ENCODE measurements at regions not wholly inside any gene's neighbourhood (a gene's known extent, or its start where the extent isn't known, plus 50 kb on each side); places are given as distances from the start of the nearest gene placed in this dataset.
"Not testable (repeated sequence)": the region's sequence is repeated elsewhere in the genome, so short reads cannot be mapped to it uniquely, and the experiment has no call there.

- WGBS (ENCODE audit: insufficient coverage, insufficient read length) = no CpG with 5 or more reads among the region's 3 CpGs
- Histone ChIP-seq H3K36me3 (ENCODE audit: control insufficient read depth, insufficient read depth, low read length) (no peaks in the 10 kb centered on the region), H3K27me3 (ENCODE audit: control insufficient read depth, insufficient read depth, low read length) (no peaks in the 10 kb centered on the region), H3K4me1 (ENCODE audit: control insufficient read depth, insufficient read depth, low read length) (no peaks in the 10 kb centered on the region), H3K4me3 (ENCODE audit: low read length) (no peak overlapping the region), H3K9me3 (ENCODE audit: control insufficient read depth, insufficient read depth, low read length) (no peaks in the 10 kb centered on the region), H3K27ac (ENCODE audit: low read length) (no peak overlapping the region)
- DNase-seq (ENCODE audit: low read depth, low spot score) = no peak
Measured at GRCh38 chrX:65925592-65925991, 114.3 kb downstream of the VSIG4 start.

- no CpG with 5 or more reads among the region's 3 CpGs for WGBS (ENCODE audit: insufficient coverage, insufficient read length)
- Histone ChIP-seq H3K27ac (ENCODE audit: low read length) (no peak overlapping the region), H3K9me3 (ENCODE audit: control insufficient read depth, insufficient read depth, low read length) (no peaks in the 10 kb centered on the region), H3K4me1 (ENCODE audit: control insufficient read depth, insufficient read depth, low read length) (no peaks in the 10 kb centered on the region), H3K4me3 (ENCODE audit: low read length) (no peak overlapping the region), H3K27me3 (ENCODE audit: control insufficient read depth, insufficient read depth, low read length) (no peaks in the 10 kb centered on the region), H3K36me3 (ENCODE audit: control insufficient read depth, insufficient read depth, low read length) (no peaks in the 10 kb centered on the region)
- no peak for DNase-seq (ENCODE audit: low read depth, low spot score)
Measured at GRCh38 chrX:65925005-65925404, 114.9 kb downstream of the VSIG4 start.

DNA sequence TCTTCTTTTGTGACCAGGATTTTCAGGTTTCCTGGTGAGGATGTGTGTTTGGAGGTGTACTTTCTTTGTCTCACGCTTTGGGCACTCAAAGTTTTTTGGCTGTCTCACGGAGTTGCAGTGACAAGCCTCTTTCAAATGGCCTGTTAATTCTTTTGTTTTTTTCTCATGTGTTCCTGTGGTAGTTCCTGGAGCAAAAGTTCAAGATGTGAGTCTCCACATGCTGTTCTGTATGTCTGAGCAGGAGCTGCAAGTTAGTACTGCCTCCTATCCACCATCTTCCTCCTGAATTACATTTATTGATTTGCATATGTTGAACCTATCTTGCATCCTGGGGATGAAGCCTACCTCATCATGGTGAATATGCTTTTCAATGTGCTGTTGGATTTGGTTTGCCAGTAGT is 118.5 kb downstream of the VSIG4 start:
- no peaks in the 10 kb centered on the region for H3K36me3 ChIP-seq (ENCODE audit: control insufficient read depth, insufficient read depth, low read length)
- no peaks in the 10 kb centered on the region for H3K9me3 ChIP-seq (ENCODE audit: control insufficient read depth, insufficient read depth, low read length)
- DNase-seq (ENCODE audit: low read depth, low spot score) = no peak
- WGBS (ENCODE audit: insufficient coverage, insufficient read length) = no CpG with 5 or more reads among the region's 2 CpGs
- H3K4me1 ChIP-seq (ENCODE audit: control insufficient read depth, insufficient read depth, low read length) = no peaks in the 10 kb centered on the region
- no peak overlapping the region for H3K4me3 ChIP-seq (ENCODE audit: low read length)
- no peaks in the 10 kb centered on the region for H3K27me3 ChIP-seq (ENCODE audit: control insufficient read depth, insufficient read depth, low read length)
- H3K27ac ChIP-seq (ENCODE audit: low read length) = no peak overlapping the region

GRCh38 chrX:65920620-65921019 is 119.3 kb downstream of the VSIG4 start:
- DNase-seq (ENCODE audit: low read depth, low spot score) = no peak
- no peak overlapping the region for H3K27ac ChIP-seq (ENCODE audit: low read length)
- WGBS (ENCODE audit: insufficient coverage, insufficient read length) = no CpG with 5 or more reads among the region's 1 CpG
- no peaks in the 10 kb centered on the region for H3K36me3 ChIP-seq (ENCODE audit: control insufficient read depth, insufficient read depth, low read length)
- no peak overlapping the region for H3K4me3 ChIP-seq (ENCODE audit: low read length)
- no peaks in the 10 kb centered on the region for H3K27me3 ChIP-seq (ENCODE audit: control insufficient read depth, insufficient read depth, low read length)
- no peaks in the 10 kb centered on the region for H3K4me1 ChIP-seq (ENCODE audit: control insufficient read depth, insufficient read depth, low read length)
- no peaks in the 10 kb centered on the region for H3K9me3 ChIP-seq (ENCODE audit: control insufficient read depth, insufficient read depth, low read length)

- Histone ChIP-seq H3K27me3 (ENCODE audit: control insufficient read depth, insufficient read depth, low read length) (no peaks in the 10 kb centered on the region), H3K36me3 (ENCODE audit: control insufficient read depth, insufficient read depth, low read length) (no peaks in the 10 kb centered on the region), H3K9me3 (ENCODE audit: control insufficient read depth, insufficient read depth, low read length) (no peaks in the 10 kb centered on the region), H3K4me1 (ENCODE audit: control insufficient read depth, insufficient read depth, low read length) (no peaks in the 10 kb centered on the region), H3K4me3 (ENCODE audit: low read length) (no peak overlapping the region), H3K27ac (ENCODE audit: low read length) (no peak overlapping the region)
- WGBS (ENCODE audit: insufficient coverage, insufficient read length) = no CpG with 5 or more reads among the region's 3 CpGs
- DNase-seq (ENCODE audit: low read depth, low spot score) = no peak
Measured at GRCh38 chrX:65910899-65911298, 129.0 kb downstream of the VSIG4 start.

- Histone ChIP-seq H3K27me3 (ENCODE audit: control insufficient read depth, insufficient read depth, low read length) (no peaks in the 10 kb centered on the region), H3K4me1 (ENCODE audit: control insufficient read depth, insufficient read depth, low read length) (no peaks in the 10 kb centered on the region), H3K36me3 (ENCODE audit: control insufficient read depth, insufficient read depth, low read length) (no peaks in the 10 kb centered on the region), H3K9me3 (ENCODE audit: control insufficient read depth, insufficient read depth, low read length) (no peaks in the 10 kb centered on the region), H3K27ac (ENCODE audit: low read length) (no peak overlapping the region), H3K4me3 (ENCODE audit: low read length) (no peak overlapping the region)
- DNase-seq (ENCODE audit: low read depth, low spot score) = no peak
- no CpG with 5 or more reads among the region's 1 CpG for WGBS (ENCODE audit: insufficient coverage, insufficient read length)
Measured at GRCh38 chrX:65903750-65904149, 136.1 kb downstream of the VSIG4 start.

- H3K27ac ChIP-seq (ENCODE audit: low read length) = no peak overlapping the region
- H3K9me3 ChIP-seq (ENCODE audit: control insufficient read depth, insufficient read depth, low read length) = no peaks in the 10 kb centered on the region
- DNase-seq (ENCODE audit: low read depth, low spot score) = no peak
- no CpG with 5 or more reads among the region's 3 CpGs for WGBS (ENCODE audit: insufficient coverage, insufficient read length)
- no peak overlapping the region for H3K4me3 ChIP-seq (ENCODE audit: low read length)
- H3K4me1 ChIP-seq (ENCODE audit: control insufficient read depth, insufficient read depth, low read length) = no peaks in the 10 kb centered on the region
- no peaks in the 10 kb centered on the region for H3K27me3 ChIP-seq (ENCODE audit: control insufficient read depth, insufficient read depth, low read length)
- H3K36me3 ChIP-seq (ENCODE audit: control insufficient read depth, insufficient read depth, low read length) = no peaks in the 10 kb centered on the region
Measured at GRCh38 chrX:65902011-65902410, 137.9 kb downstream of the VSIG4 start.

GRCh38 chrX:65900850-65901844 is 138.7 kb downstream of the VSIG4 start:
- Histone ChIP-seq H3K27me3 (ENCODE audit: control insufficient read depth, insufficient read depth, low read length) (no peaks in the 10 kb centered on the region), H3K36me3 (ENCODE audit: control insufficient read depth, insufficient read depth, low read length) (no peaks in the 10 kb centered on the region), H3K4me1 (ENCODE audit: control insufficient read depth, insufficient read depth, low read length) (no peaks in the 10 kb centered on the region), H3K9me3 (ENCODE audit: control insufficient read depth, insufficient read depth, low read length) (no peaks in the 10 kb centered on the region), H3K27ac (ENCODE audit: low read length) (no peak overlapping the region), H3K4me3 (ENCODE audit: low read length) (no peak overlapping the region)
- no CpG with 5 or more reads among the region's 3 CpGs for WGBS (ENCODE audit: insufficient coverage, insufficient read length)
- DNase-seq (ENCODE audit: low read depth, low spot score) = no peak

DNA sequence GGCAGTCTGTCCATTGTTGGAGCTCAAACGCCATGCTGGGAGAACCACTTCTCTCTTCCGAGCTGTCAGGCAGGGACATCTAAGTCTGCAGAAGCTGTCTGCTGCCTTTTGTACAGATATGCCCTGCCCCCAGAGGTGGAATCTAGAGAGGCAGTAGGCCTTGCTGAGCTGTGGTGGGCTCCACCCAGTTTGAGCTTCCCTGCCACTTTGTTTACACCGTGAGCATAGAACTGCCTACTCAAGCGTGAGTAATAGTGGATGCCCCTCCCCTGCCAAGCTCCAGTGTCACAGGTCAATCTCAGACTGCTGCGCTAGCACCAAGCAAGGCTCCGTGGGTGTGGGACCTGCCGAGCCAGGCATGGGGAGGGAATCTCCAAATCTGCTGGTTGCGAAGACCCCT is 145.7 kb downstream of the VSIG4 start:
- no peak for DNase-seq (ENCODE audit: low read depth, low spot score)
- no peak overlapping the region for H3K27ac ChIP-seq (ENCODE audit: low read length)
- no peaks in the 10 kb centered on the region for H3K4me1 ChIP-seq (ENCODE audit: control insufficient read depth, insufficient read depth, low read length)
- H3K36me3 ChIP-seq (ENCODE audit: control insufficient read depth, insufficient read depth, low read length) = no peaks in the 10 kb centered on the region
- H3K4me3 ChIP-seq (ENCODE audit: low read length) = no peak overlapping the region
- no peaks in the 10 kb centered on the region for H3K27me3 ChIP-seq (ENCODE audit: control insufficient read depth, insufficient read depth, low read length)
- no peaks in the 10 kb centered on the region for H3K9me3 ChIP-seq (ENCODE audit: control insufficient read depth, insufficient read depth, low read length)
- WGBS (ENCODE audit: insufficient coverage, insufficient read length) = no CpG with 5 or more reads among the region's 8 CpGs

GRCh38 chrX:65891817-65892216 is 148.1 kb downstream of the VSIG4 start:
- not testable (repeated sequence) for H3K36me3 ChIP-seq (ENCODE audit: control insufficient read depth, insufficient read depth, low read length); H3K27ac ChIP-seq (ENCODE audit: low read length); H3K4me1 ChIP-seq (ENCODE audit: control insufficient read depth, insufficient read depth, low read length); H3K27me3 ChIP-seq (ENCODE audit: control insufficient read depth, insufficient read depth, low read length); H3K9me3 ChIP-seq (ENCODE audit: control insufficient read depth, insufficient read depth, low read length); H3K4me3 ChIP-seq (ENCODE audit: low read length); DNase-seq (ENCODE audit: low read depth, low spot score)
- WGBS (ENCODE audit: insufficient coverage, insufficient read length) = no CpG with 5 or more reads among the region's 2 CpGs

DNA sequence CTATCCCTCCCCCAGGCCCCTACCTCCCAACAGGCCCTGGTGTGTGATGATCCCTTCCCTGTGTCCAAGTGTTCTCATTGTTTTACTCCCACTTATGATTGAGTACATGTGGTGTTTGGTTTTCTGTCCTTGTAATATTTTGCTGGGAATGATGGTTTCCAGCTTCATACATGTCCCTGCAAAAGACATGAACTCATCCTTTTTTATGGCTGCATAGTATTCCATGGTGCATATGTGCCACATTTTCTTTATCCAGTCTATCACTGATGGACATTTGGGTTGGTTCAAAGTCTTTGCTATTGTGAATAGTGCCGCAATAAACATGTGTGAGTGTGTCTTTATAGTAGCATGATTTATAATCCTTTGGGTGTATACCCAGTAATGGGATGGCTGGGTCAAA is 151.7 kb downstream of the VSIG4 start:
- H3K27ac ChIP-seq (ENCODE audit: low read length); H3K27me3 ChIP-seq (ENCODE audit: control insufficient read depth, insufficient read depth, low read length); H3K36me3 ChIP-seq (ENCODE audit: control insufficient read depth, insufficient read depth, low read length); DNase-seq (ENCODE audit: low read depth, low spot score); H3K4me1 ChIP-seq (ENCODE audit: control insufficient read depth, insufficient read depth, low read length); H3K9me3 ChIP-seq (ENCODE audit: control insufficient read depth, insufficient read depth, low read length); H3K4me3 ChIP-seq (ENCODE audit: low read length): not testable (repeated sequence)
- WGBS (ENCODE audit: insufficient coverage, insufficient read length) = no CpG with 5 or more reads among the region's 1 CpG

All from iPS DF 6.9 (cell line).